WTC11 (cell line): ENCODE measurements at regions not wholly inside any gene's neighbourhood (a gene's known extent, or its start where the extent isn't known, plus 50 kb on each side); places are given as distances from the start of the nearest gene placed in this dataset.

Experiments used
- ATAC-seq: fragments of 200-7000 bp; cut with Tn5 transposase; 2 replicates; pipeline ENCODE4 v1.10.0; 2021; ENCODE audit warnings: mild to moderate bottlenecking, moderate library complexity
- CTCF ChIA-PET: fragments of 300-600 bp; sonication (Branson Sonifier 250); formaldehyde crosslinking; loops from one replicate; lab custom pipeline; 2021; ENCODE audit warnings: antibody characterized with exemption; lab: Charles Lee
- POLR2A ChIA-PET: fragments of 350-600 bp; sonication (Branson Sonifier 250); formaldehyde crosslinking; loops from one replicate; lab custom pipeline; 2021; ENCODE audit warnings: antibody characterized with exemption; lab: Charles Lee
- DNase-seq: peaks from one replicate; pipeline ENCODE4 v3.0.0; 2021; ENCODE audit warnings: low spot score
- H3K27ac Mint-ChIP-seq: 2 replicates; pipeline ENCODE4 v1.8.0; 2021; ENCODE audit warnings: mixed read lengths
- H3K27me3 Mint-ChIP-seq: 2 replicates; pipeline ENCODE4 v1.8.0; 2021; ENCODE audit warnings: low read depth, mild to moderate bottlenecking, moderate library complexity, mixed read lengths
- H3K36me3 Mint-ChIP-seq: 2 replicates; pipeline ENCODE4 v1.8.0; 2021; ENCODE audit warnings: mixed read lengths
- H3K4me1 Mint-ChIP-seq: 2 replicates; pipeline ENCODE4 v1.8.0; 2022; ENCODE audit warnings: mixed read lengths
- H3K4me3 Mint-ChIP-seq: 2 replicates; pipeline ENCODE4 v1.8.0; 2021; ENCODE audit warnings: mild to moderate bottlenecking, moderate library complexity, mixed read lengths
- H3K9me3 Mint-ChIP-seq: 2 replicates; pipeline ENCODE4 v1.8.0; 2021; ENCODE audit warnings: mixed read lengths
- AR ChIP-seq: fragments of 250-450 bp; sonication (Bioruptor Pico); IDR thresholded peaks from 2 replicates; pipeline ENCODE4 v1.9.0; 2021; ENCODE audit warnings: mild to moderate bottlenecking
- E2F1 ChIP-seq: sonication (generic); formaldehyde crosslinking; IDR thresholded peaks from 2 replicates; pipeline ENCODE4 v1.8.0; 2022; ENCODE audit warnings: mild to moderate bottlenecking, missing genetic modification reagents
- ELF4 ChIP-seq: sonication (generic); formaldehyde crosslinking; IDR thresholded peaks from 2 replicates; pipeline ENCODE4 v1.8.1; 2022; ENCODE audit warnings: low read depth, mild to moderate bottlenecking, moderate library complexity, missing genetic modification reagents
- FOXK1 ChIP-seq: sonication (generic); formaldehyde crosslinking; IDR thresholded peaks from 2 replicates; pipeline ENCODE4 v1.8.0; 2022; ENCODE audit warnings: mild to moderate bottlenecking, moderate library complexity, missing genetic modification reagents
- HMGA2 ChIP-seq: fragments of 250-450 bp; sonication (Bioruptor Pico); IDR thresholded peaks from 2 replicates; pipeline ENCODE4 v1.4.0; 2021; ENCODE audit warnings: mild to moderate bottlenecking, moderate library complexity
- JAZF1 ChIP-seq: fragments of 250-450 bp; sonication (Bioruptor Pico); IDR thresholded peaks from 2 replicates; pipeline ENCODE4 v1.9.0; 2021; ENCODE audit warnings: moderate library complexity, mild to moderate bottlenecking, inconsistent platforms
- KAT7 ChIP-seq: sonication (generic); formaldehyde crosslinking; IDR thresholded peaks from 2 replicates; pipeline ENCODE4 v1.8.1; 2023; ENCODE audit warnings: missing genetic modification reagents, mild to moderate bottlenecking, borderline replicate concordance
- MAX ChIP-seq: sonication (generic); formaldehyde crosslinking; IDR thresholded peaks from 2 replicates; pipeline ENCODE4 v1.8.0; 2022; ENCODE audit warnings: mild to moderate bottlenecking, missing genetic modification reagents
- MLX ChIP-seq: sonication (generic); formaldehyde crosslinking; IDR thresholded peaks from 2 replicates; pipeline ENCODE4 v1.8.1; 2023; ENCODE audit warnings: mild to moderate bottlenecking, missing genetic modification reagents, moderate library complexity
- NR3C1 ChIP-seq: sonication (generic); formaldehyde crosslinking; conservative IDR thresholded peaks from 2 replicates; pipeline ENCODE4 v1.8.1; 2023; ENCODE audit warnings: low read depth, mild to moderate bottlenecking, missing genetic modification reagents
- PRDM15 ChIP-seq: sonication (generic); formaldehyde crosslinking; IDR thresholded peaks from 2 replicates; pipeline ENCODE4 v1.8.0; 2022; ENCODE audit warnings: missing genetic modification reagents
- SMAD3 ChIP-seq: sonication (generic); formaldehyde crosslinking; IDR thresholded peaks from 2 replicates; pipeline ENCODE4 v1.8.0; 2022; ENCODE audit warnings: missing genetic modification reagents, mild to moderate bottlenecking, borderline replicate concordance
- STAT6 ChIP-seq: sonication (generic); formaldehyde crosslinking; conservative IDR thresholded peaks from 2 replicates; pipeline ENCODE4 v1.8.1; 2023; ENCODE audit warnings: mild to moderate bottlenecking, low read depth, missing genetic modification reagents, moderate library complexity
- ZNF138 ChIP-seq: sonication (generic); formaldehyde crosslinking; conservative IDR thresholded peaks from 2 replicates; pipeline ENCODE4 v1.8.1; 2022; ENCODE audit warnings: mild to moderate bottlenecking, moderate library complexity, missing genetic modification reagents
- ZNF263 ChIP-seq: sonication (generic); formaldehyde crosslinking; IDR thresholded peaks from 2 replicates; pipeline ENCODE4 v1.8.1; 2022; ENCODE audit warnings: low read depth, mild to moderate bottlenecking, moderate library complexity, missing genetic modification reagents
- ZNF317 ChIP-seq: sonication (generic); formaldehyde crosslinking; IDR thresholded peaks from 2 replicates; pipeline ENCODE4 v1.8.1; 2023; ENCODE audit warnings: low read depth, mild to moderate bottlenecking, moderate library complexity, missing genetic modification reagents, borderline replicate concordance
- ZNF416 ChIP-seq: fragments of 250-450 bp; sonication (Bioruptor Pico); IDR thresholded peaks from 2 replicates; pipeline ENCODE4 v1.9.0; 2021; ENCODE audit warnings: mild to moderate bottlenecking, inconsistent platforms
- ZNF671 ChIP-seq: fragments of 250-450 bp; sonication (Bioruptor Pico); IDR thresholded peaks from 2 replicates; pipeline ENCODE4 v1.8.0; 2021; ENCODE audit warnings: mild to moderate bottlenecking

- TF ChIP-seq PRDM15 (CRISPR knock-in tag): no peak
- no peak for TF ChIP-seq ZNF317 (CRISPR knock-in tag)
- no peak for TF ChIP-seq FOXK1 (CRISPR knock-in tag)
- TF ChIP-seq ELF4: no peak
Measured at GRCh38 chr7:84324136-84324630, 129.6 kb upstream of the SEMA3A start (continued).

GRCh38 chr7:84317536-84317935, 122.9 kb upstream of the SEMA3A start:
- DNase-seq: no peak
- ChIA-PET POLR2A (no interaction called here), CTCF (no interaction called here)
- no peaks in the 10 kb centered on the region for H3K36me3 Mint-ChIP-seq
- TF ChIP-seq ELF4: no peak
- no peak for TF ChIP-seq NR3C1 (CRISPR knock-in tag)
- TF ChIP-seq ZNF416 (CRISPR knock-in tag): no peak
- no peak for TF ChIP-seq ZNF671 (CRISPR knock-in tag)
- no peak for TF ChIP-seq E2F1
- TF ChIP-seq MAX (CRISPR knock-in tag): no peak
- TF ChIP-seq MLX: no peak
- no peak for TF ChIP-seq AR
- no peak for TF ChIP-seq JAZF1 (CRISPR knock-in tag)
- TF ChIP-seq HMGA2: no peak
- no peak for TF ChIP-seq SMAD3 (CRISPR knock-in tag)
- no peak for TF ChIP-seq STAT6 (CRISPR knock-in tag)
- TF ChIP-seq ZNF263 (CRISPR knock-in tag): no peak
- no peak for TF ChIP-seq ZNF138 (CRISPR knock-in tag)
- TF ChIP-seq KAT7 (CRISPR knock-in tag): no peak
- TF ChIP-seq PRDM15 (CRISPR knock-in tag): no peak
- ATAC-seq: no peak
- no peak overlapping the region for H3K4me3 Mint-ChIP-seq
- peaks cover 9% of the 10 kb centered on the region for H3K9me3 Mint-ChIP-seq
- H3K4me1 Mint-ChIP-seq: no peaks in the 10 kb centered on the region
- H3K27ac Mint-ChIP-seq: no peak overlapping the region
- H3K27me3 Mint-ChIP-seq: no peaks in the 10 kb centered on the region
